NCI-H524 (cell line): ENCODE measurements at regions not wholly inside any gene's neighbourhood (a gene's known extent, or its start where the extent isn't known, plus 50 kb on each side); places are given as distances from the start of the nearest gene placed in this dataset.

Source experiments
- DNase-seq, 2 experiments: peaks; one replicate each; lab custom pipeline; 2025; lab: John Stamatoyannopoulos, UW

- no peak for DNase-seq
Observed at GRCh38 chr4:92112805-92113204, 191.0 kb upstream of the GRID2 start.

- peak; percentile 68 to 81 for DNase-seq
Observed at GRCh38 chr4:92120810-92121498, 182.8 kb upstream of the GRID2 start.

- DNase-seq, result no peak
Observed at GRCh38 chr4:92122911-92123310, 180.9 kb upstream of the GRID2 start.

GRCh38 chr4:92128676-92129075 is 175.1 kb upstream of the GRID2 start:
- DNase-seq, result no peak

GRCh38 chr4:92129408-92129994 is 174.3 kb upstream of the GRID2 start:
- DNase-seq, result no peak

GRCh38 chr4:92136434-92136833 is 167.3 kb upstream of the GRID2 start:
- DNase-seq, result no peak

- DNase-seq, result peak in 1 of 2 experiments; percentile 8
Observed at GRCh38 chr4:92163348-92163747, 140.4 kb upstream of the GRID2 start.

GRCh38 chr4:92170340-92170739 is 133.4 kb upstream of the GRID2 start:
- DNase-seq, result no peak

- no peak for DNase-seq
Observed at GRCh38 chr4:92172203-92172602, 131.6 kb upstream of the GRID2 start.

- no peak for DNase-seq
Observed at GRCh38 chr4:92175250-92175649, 128.5 kb upstream of the GRID2 start.

GRCh38 chr4:92182006-92182735 is 121.6 kb upstream of the GRID2 start:
- DNase-seq, result no peak

- no peak for DNase-seq
Observed at GRCh38 chr4:92182736-92183407, 120.9 kb upstream of the GRID2 start.

GRCh38 chr4:92183825-92184224 is 119.9 kb upstream of the GRID2 start:
- no peak for DNase-seq

- no peak for DNase-seq
Observed at GRCh38 chr4:92184566-92184965, 119.2 kb upstream of the GRID2 start.

GRCh38 chr4:92186239-92186638 is 117.5 kb upstream of the GRID2 start:
- DNase-seq, result no peak

GRCh38 chr4:92189146-92189545 is 114.6 kb upstream of the GRID2 start:
- DNase-seq, result no peak

- no peak for DNase-seq
Observed at GRCh38 chr4:92198711-92199110, 105.1 kb upstream of the GRID2 start.

GRCh38 chr4:92199135-92199534 is 104.6 kb upstream of the GRID2 start:
- no peak for DNase-seq

GRCh38 chr4:92210906-92211305 is 92.9 kb upstream of the GRID2 start:
- no peak for DNase-seq

- DNase-seq, result peak; percentile 23 to 64
Observed at GRCh38 chr4:92215476-92215875, 88.3 kb upstream of the GRID2 start.

- DNase-seq, result no peak
Observed at GRCh38 chr4:92231511-92231910, 72.3 kb upstream of the GRID2 start.

GRCh38 chr4:92232566-92232965 is 71.2 kb upstream of the GRID2 start:
- DNase-seq, result no peak
